Body of pancreas (tissue), 4 donors: ENCODE measurements at regions not wholly inside any gene's neighbourhood (a gene's known extent, or its start where the extent isn't known, plus 50 kb on each side); places are given as distances from the start of the nearest gene placed in this dataset.

Source experiments
- CTCF ChIP-seq, 7 experiments: fragments of 450-650 bp in 4 of 7; fragments of 200-600 bp in 3 of 7; sonication (generic) in 3 of 7; IDR thresholded peaks; one replicate each; pipeline ENCODE4 v1.5.1; 2016 to 2019; ENCODE audit warnings: antibody characterized with exemption in 7 of 7
- POLR2A ChIP-seq, 3 donors: fragments of 450-650 bp; IDR thresholded peaks; one replicate each; pipeline ENCODE4 v1.6.1; 2016; ENCODE audit warnings: antibody characterized with exemption in 3 of 3, mild to moderate bottlenecking in 2 of 3

- TF ChIP-seq CTCF (IDR thresholded peaks at IDR 0.05) = no peak
- no peak for TF ChIP-seq POLR2A (IDR thresholded peaks at IDR 0.05)
Measured at GRCh38 chr1:190679454-190679853, 201.8 kb upstream of the BRINP3 start.
